Naive thymus-derived CD4-positive, alpha-beta T cell (primary cell): ENCODE measurements at regions not wholly inside any gene's neighbourhood (a gene's known extent, or its start where the extent isn't known, plus 50 kb on each side); places are given as distances from the start of the nearest gene placed in this dataset.

Experiments used
- ATAC-seq: fragments of 150-1000 bp; cut with Tn5 transposase; 2 replicates; pipeline ENCODE4 v1.10.0; 2021; ENCODE audit warnings: mild to moderate bottlenecking, moderate library complexity
- CTCF ChIA-PET: fragments of 350-600 bp; sonication (Branson Sonifier 250); formaldehyde crosslinking; loops from one replicate; lab custom pipeline; 2021; ENCODE audit warnings: antibody characterized with exemption; lab: Charles Lee
- POLR2A ChIA-PET: fragments of 350-600 bp; sonication (Branson Sonifier 250); formaldehyde crosslinking; loops from one replicate; lab custom pipeline; 2021; ENCODE audit warnings: antibody characterized with exemption, inconsistent platforms; lab: Charles Lee
- DNase-seq, 9 donors: peaks; one replicate each; pipeline versions ENCODE4 v3.0.0 to v3.0.0-alpha.2; 2020 to 2022; ENCODE audit warnings: mixed read lengths in 1 of 9
- H3K27ac ChIP-seq: one replicate; pipeline ENCODE4 v1.7.0; 2013; ENCODE audit warnings: mild to moderate bottlenecking, low read depth, low read length, moderate library complexity
- H3K27me3 ChIP-seq, 2 donors: one replicate each; pipeline ENCODE4 v1.7.0; 2013; ENCODE audit warnings: low read length in 2 of 2, mild to moderate bottlenecking in 2 of 2, moderate library complexity in 2 of 2; ENCODE audit not compliant: control insufficient read depth in 2 of 2, insufficient read depth in 2 of 2
- H3K36me3 ChIP-seq, 3 experiments: 1 replicate in 2 of 3; 2 replicates in 1 of 3; pipeline ENCODE4 v1.7.0; 2013; ENCODE audit warnings: low read length in 3 of 3, mild to moderate bottlenecking in 3 of 3, moderate library complexity in 1 of 3; ENCODE audit not compliant: insufficient read depth in 3 of 3, control insufficient read depth in 2 of 3
- H3K4me1 ChIP-seq, 2 donors: one replicate each; pipeline ENCODE4 v1.7.0; 2013; ENCODE audit warnings: low read length in 2 of 2, mild to moderate bottlenecking in 2 of 2, moderate library complexity in 1 of 2; ENCODE audit not compliant: control insufficient read depth in 2 of 2, insufficient read depth in 2 of 2
- H3K4me3 ChIP-seq: 2 replicates; pipeline ENCODE4 v1.7.0; 2013; ENCODE audit warnings: mild to moderate bottlenecking, low read length
- H3K9me3 ChIP-seq, 3 experiments: 1 replicate in 2 of 3; 2 replicates in 1 of 3; pipeline ENCODE4 v1.7.0; 2013; ENCODE audit warnings: low read length in 3 of 3; ENCODE audit not compliant: control insufficient read depth in 2 of 3
- H3K27ac Mint-ChIP-seq, 9 donors: one replicate each; pipeline ENCODE4 v1.8.0; 2020 to 2022; ENCODE audit warnings: mixed read lengths in 9 of 9, mild to moderate bottlenecking in 8 of 9, moderate library complexity in 5 of 9, inconsistent platforms in 2 of 9
- H3K27me3 Mint-ChIP-seq, 5 donors: one replicate each; pipeline ENCODE4 v1.8.0; 2021 to 2022; ENCODE audit warnings: mixed read lengths in 5 of 5, mild to moderate bottlenecking in 1 of 5
- H3K36me3 Mint-ChIP-seq, 5 donors: one replicate each; pipeline ENCODE4 v1.8.0; 2020 to 2022; ENCODE audit warnings: mixed read lengths in 5 of 5, mild to moderate bottlenecking in 3 of 5, inconsistent platforms in 1 of 5
- H3K4me1 Mint-ChIP-seq, 7 donors: one replicate each; pipeline ENCODE4 v1.8.0; 2020 to 2022; ENCODE audit warnings: mixed read lengths in 7 of 7, mild to moderate bottlenecking in 3 of 7, inconsistent platforms in 1 of 7
- H3K4me3 Mint-ChIP-seq, 10 donors: one replicate each; pipeline ENCODE4 v1.8.0; 2020 to 2022; ENCODE audit warnings: mild to moderate bottlenecking in 10 of 10, mixed read lengths in 10 of 10, moderate library complexity in 6 of 10, inconsistent platforms in 2 of 10
- H3K9me3 Mint-ChIP-seq, 11 donors: one replicate each; pipeline ENCODE4 v1.8.0; 2020 to 2022; ENCODE audit warnings: mixed read lengths in 11 of 11, mild to moderate bottlenecking in 4 of 11, inconsistent platforms in 1 of 11, moderate library complexity in 1 of 11
- intact Hi-C, 2 donors: fragments of 100-400 bp; cut with micrococcal nuclease; formaldehyde crosslinking; loops; one replicate each; pipeline ENCODE4 v1.15.1; 2023

- ATAC-seq = no peak
- no peaks in the 10 kb centered on the region for H3K4me1 ChIP-seq
- peaks cover 0 to 8% (median 4%) of the 10 kb centered on the region in 5 donors for H3K27me3 Mint-ChIP-seq
- H3K4me1 Mint-ChIP-seq = no peaks in the 10 kb centered on the region
- no peak overlapping the region for H3K27ac ChIP-seq
- H3K36me3 Mint-ChIP-seq = no peaks in the 10 kb centered on the region
- no peaks in the 10 kb centered on the region for H3K36me3 ChIP-seq
- no peak overlapping the region for H3K27ac Mint-ChIP-seq
- DNase-seq = no peak
- no peaks in the 10 kb centered on the region for H3K27me3 ChIP-seq
- H3K4me3 ChIP-seq = no peak overlapping the region
- ChIA-PET CTCF (no interaction called here), POLR2A (no interaction called here)
- no peaks in the 10 kb centered on the region for H3K9me3 ChIP-seq
- peaks cover 0 to 8% (median 4%) of the 10 kb centered on the region in 11 donors for H3K9me3 Mint-ChIP-seq
- intact Hi-C loops = no loop called here
- H3K4me3 Mint-ChIP-seq = no peak overlapping the region
Observed at GRCh38 chr2:22832196-22832595, 552.8 kb upstream of the KLHL29 start.

- ATAC-seq (no peak), DNase-seq (no peak)
- Histone ChIP-seq H3K27me3 (no peaks in the 10 kb centered on the region), H3K4me3 (no peak overlapping the region), H3K9me3 (no peaks in the 10 kb centered on the region), H3K27ac (no peak overlapping the region), H3K4me1 (no peaks in the 10 kb centered on the region), H3K36me3 (no peaks in the 10 kb centered on the region)
- ChIA-PET POLR2A (no interaction called here), CTCF (no interaction called here)
- Mint-ChIP-seq H3K4me3 (no peak overlapping the region), H3K4me1 (no peaks in the 10 kb centered on the region), H3K9me3 (peaks cover 0 to 14% (median 4%) of the 10 kb centered on the region in 11 donors), H3K27ac (no peak overlapping the region), H3K36me3 (no peaks in the 10 kb centered on the region), H3K27me3 (peaks cover 0 to 5% (median 4%) of the 10 kb centered on the region in 5 donors)
- intact Hi-C loops = no loop called here
Observed at GRCh38 chr2:22838461-22838860, 546.5 kb upstream of the KLHL29 start.

- no peak for DNase-seq
- Histone ChIP-seq H3K36me3 (no peaks in the 10 kb centered on the region), H3K4me1 (no peaks in the 10 kb centered on the region), H3K27ac (no peak overlapping the region), H3K27me3 (no peaks in the 10 kb centered on the region), H3K4me3 (no peak overlapping the region), H3K9me3 (no peaks in the 10 kb centered on the region)
- H3K9me3 Mint-ChIP-seq = peaks cover 0 to 11% (median 2%) of the 10 kb centered on the region in 11 donors
- ChIA-PET POLR2A (no interaction called here), CTCF (no interaction called here)
- no peaks in the 10 kb centered on the region for H3K4me1 Mint-ChIP-seq
- no peak overlapping the region for H3K27ac Mint-ChIP-seq
- H3K27me3 Mint-ChIP-seq = peaks cover 0 to 5% (median 0%) of the 10 kb centered on the region in 5 donors
- no peak for ATAC-seq
- intact Hi-C loops = no loop called here
- H3K4me3 Mint-ChIP-seq = no peak overlapping the region
- no peaks in the 10 kb centered on the region for H3K36me3 Mint-ChIP-seq
Observed at GRCh38 chr2:22842205-22842869, 542.6 kb upstream of the KLHL29 start.

- Mint-ChIP-seq H3K27me3 (peaks cover 0 to 11% (median 0%) of the 10 kb centered on the region in 5 donors), H3K36me3 (no peaks in the 10 kb centered on the region), H3K9me3 (peaks cover 0 to 16% (median 4%) of the 10 kb centered on the region in 11 donors), H3K4me1 (no peaks in the 10 kb centered on the region), H3K4me3 (no peak overlapping the region), H3K27ac (no peak overlapping the region)
- Histone ChIP-seq H3K36me3 (no peaks in the 10 kb centered on the region), H3K27me3 (no peaks in the 10 kb centered on the region), H3K9me3 (no peaks in the 10 kb centered on the region), H3K4me1 (no peaks in the 10 kb centered on the region), H3K4me3 (no peak overlapping the region), H3K27ac (no peak overlapping the region)
- CTCF ChIA-PET = no interaction called here
- no peak for ATAC-seq
- POLR2A ChIA-PET = no interaction called here
- intact Hi-C loops = no loop called here
- no peak for DNase-seq
Observed at GRCh38 chr2:22843919-22844537, 541.0 kb upstream of the KLHL29 start.

GRCh38 chr2:22850310-22850709, 534.7 kb upstream of the KLHL29 start:
- Histone ChIP-seq H3K4me1 (no peaks in the 10 kb centered on the region), H3K27ac (no peak overlapping the region), H3K4me3 (no peak overlapping the region), H3K9me3 (peaks cover 0 to 3% (median 0%) of the 10 kb centered on the region in 3 experiments), H3K36me3 (no peaks in the 10 kb centered on the region), H3K27me3 (no peaks in the 10 kb centered on the region)
- ChIA-PET CTCF (no interaction called here), POLR2A (no interaction called here)
- ATAC-seq (no peak), DNase-seq (no peak)
- intact Hi-C loops = no loop called here
- Mint-ChIP-seq H3K4me3 (no peak overlapping the region), H3K27ac (no peak overlapping the region), H3K9me3 (peaks cover 0 to 16% (median 7%) of the 10 kb centered on the region in 11 donors), H3K36me3 (peaks cover 0 to 4% (median 0%) of the 10 kb centered on the region in 5 donors), H3K4me1 (no peaks in the 10 kb centered on the region), H3K27me3 (peaks cover 0 to 8% (median 0%) of the 10 kb centered on the region in 5 donors)

GRCh38 chr2:22854588-22854987, 530.4 kb upstream of the KLHL29 start:
- H3K27me3 Mint-ChIP-seq = peaks cover 0 to 10% (median 0%) of the 10 kb centered on the region in 5 donors
- intact Hi-C loops = no loop called here
- H3K4me1 ChIP-seq = no peaks in the 10 kb centered on the region
- no peaks in the 10 kb centered on the region for H3K27me3 ChIP-seq
- no peaks in the 10 kb centered on the region for H3K36me3 ChIP-seq
- H3K9me3 Mint-ChIP-seq = peaks cover 0 to 15% (median 5%) of the 10 kb centered on the region in 11 donors
- ATAC-seq (no peak), DNase-seq (no peak)
- H3K4me3 Mint-ChIP-seq = no peak overlapping the region
- no peaks in the 10 kb centered on the region for H3K4me1 Mint-ChIP-seq
- H3K9me3 ChIP-seq = peaks cover 0 to 3% (median 0%) of the 10 kb centered on the region in 3 experiments
- H3K4me3 ChIP-seq = no peak overlapping the region
- H3K27ac ChIP-seq = no peak overlapping the region
- ChIA-PET POLR2A (no interaction called here), CTCF (no interaction called here)
- no peak overlapping the region for H3K27ac Mint-ChIP-seq
- H3K36me3 Mint-ChIP-seq = peaks cover 0 to 4% (median 0%) of the 10 kb centered on the region in 5 donors

- ChIA-PET CTCF (no interaction called here), POLR2A (no interaction called here)
- no peak overlapping the region for H3K27ac Mint-ChIP-seq
- Histone ChIP-seq H3K4me3 (no peak overlapping the region), H3K27me3 (no peaks in the 10 kb centered on the region), H3K4me1 (no peaks in the 10 kb centered on the region), H3K27ac (no peak overlapping the region), H3K9me3 (peaks cover 0 to 3% (median 0%) of the 10 kb centered on the region in 3 experiments), H3K36me3 (no peaks in the 10 kb centered on the region)
- no peak overlapping the region for H3K4me3 Mint-ChIP-seq
- ATAC-seq = no peak
- intact Hi-C loops = no loop called here
- no peak for DNase-seq
- H3K9me3 Mint-ChIP-seq = peaks cover 0 to 15% (median 5%) of the 10 kb centered on the region in 11 donors
- H3K27me3 Mint-ChIP-seq = peaks cover 0 to 10% (median 0%) of the 10 kb centered on the region in 5 donors
- H3K4me1 Mint-ChIP-seq = no peaks in the 10 kb centered on the region
- peaks cover 0 to 4% (median 0%) of the 10 kb centered on the region in 5 donors for H3K36me3 Mint-ChIP-seq
Observed at GRCh38 chr2:22855081-22855480, 529.9 kb upstream of the KLHL29 start.
